ENCODE measurements at regions not wholly inside any gene's neighbourhood (a gene's known extent, or its start where the extent isn't known, plus 50 kb on each side); places are given as distances from the start of the nearest gene placed in this dataset.

GRCh38 chr7:15834446-15834845, 148.0 kb upstream of the MEOX2 start:
- TF ChIP-seq POLR2AphosphoS5 (IDR thresholded peaks at IDR 0.05; ENCODE audit: low read depth, low read length): no peak
- TF ChIP-seq POLR2A (IDR thresholded peaks at IDR 0.05; ENCODE audit: low read depth, low read length): no peak

Measured in GM12892 (cell line).